GM21737 (cell line): ENCODE measurements at regions not wholly inside any gene's neighbourhood (a gene's known extent, or its start where the extent isn't known, plus 50 kb on each side); places are given as distances from the start of the nearest gene placed in this dataset.
"Not testable (repeated sequence)": the region's sequence is repeated elsewhere in the genome, so short reads cannot be mapped to it uniquely, and the experiment has no call there.

Experiments
- ATAC-seq: cut with Tn5 transposase; IDR thresholded peaks from one replicate; pipeline ENCODE4 v1.9.1; 2021; ENCODE audit warnings: mild to moderate bottlenecking, moderate library complexity; ENCODE audit not compliant: unreplicated experiment

- ATAC-seq, result no peak
Observed at GRCh38 chr15:39503526-39503925, 77.4 kb upstream of the THBS1 start.

- no peak for ATAC-seq
Observed at GRCh38 chr15:39504808-39505207, 76.1 kb upstream of the THBS1 start.

- no peak for ATAC-seq
Observed at GRCh38 chr15:39506146-39506545, 74.7 kb upstream of the THBS1 start.

- no peak for ATAC-seq
Observed at GRCh38 chr15:39508536-39508935, 72.3 kb upstream of the THBS1 start.

- ATAC-seq, result no peak
Observed at GRCh38 chr15:39510001-39510701, 70.7 kb upstream of the THBS1 start.

- ATAC-seq, result no peak
Observed at GRCh38 chr15:39511000-39511915, 69.6 kb upstream of the THBS1 start.

- no peak for ATAC-seq
Observed at GRCh38 chr15:39511916-39512260, 69.0 kb upstream of the THBS1 start.

GRCh38 chr15:39512643-39513042 lies 68.2 kb upstream of the THBS1 start:
- no peak for ATAC-seq

GRCh38 chr15:39513936-39514335 lies 66.9 kb upstream of the THBS1 start:
- no peak for ATAC-seq

- ATAC-seq, result no peak
Observed at GRCh38 chr15:39514933-39515332, 65.9 kb upstream of the THBS1 start.

GRCh38 chr15:39515765-39516164 lies 65.1 kb upstream of the THBS1 start:
- no peak for ATAC-seq

GRCh38 chr15:39517122-39517855 lies 63.6 kb upstream of the THBS1 start:
- ATAC-seq, result no peak

GRCh38 chr15:39523968-39524367 lies 56.9 kb upstream of the THBS1 start:
- ATAC-seq, result not testable (repeated sequence)

- no peak for ATAC-seq
Observed at GRCh38 chr15:39529457-39529856, 51.4 kb upstream of the THBS1 start.

GRCh38 chr15:39530480-39531342 lies 50.2 kb upstream of the THBS1 start:
- no peak for ATAC-seq
